LNCAP (cell line): ENCODE measurements at regions not wholly inside any gene's neighbourhood (a gene's known extent, or its start where the extent isn't known, plus 50 kb on each side); places are given as distances from the start of the nearest gene placed in this dataset.

Experiments
- TF ChIP-seq, protein P1 (sequence below): fragments of 450-650 bp; IDR thresholded peaks from 2 replicates; pipeline ENCODE4 v1.5.1; 2017; ENCODE audit warnings: mild to moderate bottlenecking

DNA sequence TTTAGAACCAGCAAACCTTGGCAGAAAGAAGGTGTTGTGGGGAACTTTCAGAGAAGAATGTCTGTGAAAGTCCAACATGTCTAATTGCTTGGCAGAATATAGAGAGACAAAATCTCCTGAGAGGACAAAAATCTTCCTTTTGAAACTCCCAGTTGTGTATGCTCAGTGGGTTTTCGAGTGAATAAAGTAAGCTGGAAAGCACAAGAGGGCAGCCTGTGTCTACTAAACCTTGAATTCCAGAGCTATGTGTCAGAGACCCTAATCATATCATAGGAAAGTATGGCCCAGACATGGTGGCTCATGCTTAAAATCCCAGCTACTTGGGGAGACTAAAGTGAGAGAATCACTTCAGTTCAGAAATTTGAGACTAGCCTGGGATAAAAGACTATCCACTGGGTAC is 661.2 kb downstream of the SLC16A7 start:
- TF ChIP-seq, protein P1, sequence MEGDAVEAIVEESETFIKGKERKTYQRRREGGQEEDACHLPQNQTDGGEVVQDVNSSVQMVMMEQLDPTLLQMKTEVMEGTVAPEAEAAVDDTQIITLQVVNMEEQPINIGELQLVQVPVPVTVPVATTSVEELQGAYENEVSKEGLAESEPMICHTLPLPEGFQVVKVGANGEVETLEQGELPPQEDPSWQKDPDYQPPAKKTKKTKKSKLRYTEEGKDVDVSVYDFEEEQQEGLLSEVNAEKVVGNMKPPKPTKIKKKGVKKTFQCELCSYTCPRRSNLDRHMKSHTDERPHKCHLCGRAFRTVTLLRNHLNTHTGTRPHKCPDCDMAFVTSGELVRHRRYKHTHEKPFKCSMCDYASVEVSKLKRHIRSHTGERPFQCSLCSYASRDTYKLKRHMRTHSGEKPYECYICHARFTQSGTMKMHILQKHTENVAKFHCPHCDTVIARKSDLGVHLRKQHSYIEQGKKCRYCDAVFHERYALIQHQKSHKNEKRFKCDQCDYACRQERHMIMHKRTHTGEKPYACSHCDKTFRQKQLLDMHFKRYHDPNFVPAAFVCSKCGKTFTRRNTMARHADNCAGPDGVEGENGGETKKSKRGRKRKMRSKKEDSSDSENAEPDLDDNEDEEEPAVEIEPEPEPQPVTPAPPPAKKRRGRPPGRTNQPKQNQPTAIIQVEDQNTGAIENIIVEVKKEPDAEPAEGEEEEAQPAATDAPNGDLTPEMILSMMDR = peak; percentile 25; the same call in 1 of the 2 replicates

DNA sequence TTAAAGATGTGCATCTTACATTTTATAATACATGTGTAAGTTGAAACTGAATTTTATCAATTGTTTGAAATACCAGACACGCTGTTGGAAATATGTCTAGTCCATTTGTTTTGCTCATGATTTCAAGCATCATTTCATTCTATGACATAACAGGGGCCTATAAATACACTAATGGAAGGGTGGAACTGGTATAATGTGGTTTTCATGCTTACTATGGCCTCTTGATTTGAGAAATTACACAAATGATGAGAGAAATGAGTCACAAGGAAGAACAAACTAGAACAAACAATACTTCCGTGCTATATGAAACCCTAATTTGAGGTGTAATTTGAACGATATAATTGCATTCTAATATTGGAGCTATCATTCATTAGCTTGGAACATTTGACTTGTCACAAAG is 663.4 kb downstream of the SLC16A7 start:
- TF ChIP-seq, protein P1 = no peak

DNA sequence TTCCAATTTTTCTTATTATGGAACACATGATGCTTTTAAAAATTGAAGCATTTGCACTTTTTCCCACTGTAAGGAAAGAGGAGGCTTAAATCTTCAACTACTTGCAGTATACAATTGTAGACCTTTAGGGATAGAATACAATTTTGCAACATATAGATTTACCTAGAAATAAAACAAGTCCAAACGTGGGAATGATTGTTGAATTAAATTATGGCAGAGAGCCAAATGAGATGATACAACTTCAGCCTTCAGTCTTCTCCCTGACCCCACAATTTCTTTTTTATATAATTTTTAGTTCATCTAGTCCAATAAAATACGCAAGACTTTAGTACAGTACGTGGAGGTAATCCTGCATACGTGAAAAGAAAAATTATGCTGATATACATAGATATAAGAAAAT is 666.5 kb downstream of the SLC16A7 start:
- TF ChIP-seq, protein P1 = no peak

DNA sequence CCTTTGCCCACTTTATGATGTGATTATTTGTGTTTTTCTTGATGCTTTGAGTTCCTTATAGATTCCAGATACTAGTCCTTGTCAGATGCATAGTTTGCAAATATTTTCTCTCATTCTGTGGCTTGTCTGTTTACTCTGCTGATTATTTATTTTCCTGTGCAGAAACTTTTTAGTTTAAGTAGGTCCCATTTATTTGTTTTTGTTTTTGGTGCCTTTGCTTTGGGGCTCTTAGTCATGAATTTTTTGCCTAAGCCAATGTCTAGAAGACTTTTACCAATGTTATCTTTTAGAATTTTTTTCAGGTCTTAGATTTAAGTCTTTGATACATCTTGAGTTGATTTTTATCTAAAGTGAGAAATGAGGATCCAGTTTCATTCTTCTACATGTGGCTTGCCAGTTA is 667.3 kb downstream of the SLC16A7 start:
- TF ChIP-seq, protein P1 = no peak

DNA sequence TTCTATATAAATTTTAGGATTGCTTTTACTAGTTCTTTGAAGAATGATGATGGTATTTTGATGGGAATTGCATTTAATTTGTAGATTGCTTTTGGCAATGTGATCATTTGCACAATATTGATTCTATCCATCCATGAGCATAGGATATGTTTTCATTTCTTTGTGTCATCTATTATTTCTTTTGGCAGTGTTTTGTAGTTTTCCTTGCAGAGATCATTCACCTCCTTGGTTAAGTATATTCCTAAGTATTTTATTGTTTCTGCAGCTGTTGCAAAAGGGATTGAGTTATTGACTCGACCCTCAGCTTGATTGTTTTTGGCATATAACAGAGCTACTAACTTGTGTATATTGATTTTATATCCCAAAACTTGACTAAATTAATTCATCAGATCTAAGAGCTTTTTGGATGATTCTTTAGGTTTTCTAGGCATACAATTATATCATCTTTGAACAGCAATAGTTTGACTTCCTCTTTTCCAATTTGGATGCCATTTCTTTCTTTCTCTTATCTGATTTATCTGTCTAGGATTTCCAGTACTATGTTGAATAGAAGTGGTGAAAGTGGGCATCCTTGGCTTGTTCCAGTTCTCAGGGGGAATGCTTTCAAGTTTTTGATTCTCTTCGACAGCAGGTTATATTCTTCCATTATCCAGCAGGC is 668.1 kb downstream of the SLC16A7 start:
- TF ChIP-seq, protein P1 = no peak

DNA sequence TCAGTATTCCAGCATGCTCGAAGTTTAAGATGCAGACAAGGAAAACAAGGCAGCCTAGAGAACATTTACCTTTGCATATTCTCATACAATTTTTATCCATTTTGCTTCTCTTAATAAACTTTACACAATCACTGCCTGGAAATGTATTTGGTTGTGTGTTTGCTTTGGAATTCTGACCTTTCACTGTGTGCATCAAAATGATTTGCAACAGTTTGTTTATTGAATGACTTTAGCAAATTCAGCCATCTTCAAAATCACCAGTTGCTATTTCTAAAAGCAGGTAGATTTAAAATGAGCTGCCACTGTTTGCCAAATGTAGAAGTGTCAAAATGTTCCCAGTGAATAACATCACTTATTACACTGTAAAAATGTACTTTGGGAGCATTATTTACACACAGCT is 669.9 kb downstream of the SLC16A7 start:
- TF ChIP-seq, protein P1 = no peak

DNA sequence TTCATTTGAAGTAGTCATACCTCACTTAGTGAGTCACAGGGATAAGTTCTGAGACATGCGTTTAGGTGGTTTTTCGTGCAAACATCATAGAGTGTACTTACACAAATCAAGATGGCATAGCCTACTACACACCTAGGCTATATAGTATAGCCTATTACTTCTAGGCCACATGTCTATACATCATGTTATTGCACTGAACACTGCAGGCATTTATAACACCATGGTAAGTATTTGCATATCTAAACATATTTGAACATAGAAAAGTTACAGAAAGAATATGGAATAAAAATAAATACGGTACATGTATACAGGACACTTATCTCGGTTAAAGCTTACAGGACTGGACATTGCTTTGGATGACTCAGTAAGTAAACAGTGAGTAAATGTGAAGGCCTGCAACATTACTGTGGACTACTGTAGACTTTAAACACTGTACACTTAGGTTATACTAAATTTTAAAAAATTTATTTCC is 670.6 kb downstream of the SLC16A7 start:
- TF ChIP-seq, protein P1 = no peak
